ENCODE measurements at regions not wholly inside any gene's neighbourhood (a gene's known extent, or its start where the extent isn't known, plus 50 kb on each side); places are given as distances from the start of the nearest gene placed in this dataset.

DNA sequence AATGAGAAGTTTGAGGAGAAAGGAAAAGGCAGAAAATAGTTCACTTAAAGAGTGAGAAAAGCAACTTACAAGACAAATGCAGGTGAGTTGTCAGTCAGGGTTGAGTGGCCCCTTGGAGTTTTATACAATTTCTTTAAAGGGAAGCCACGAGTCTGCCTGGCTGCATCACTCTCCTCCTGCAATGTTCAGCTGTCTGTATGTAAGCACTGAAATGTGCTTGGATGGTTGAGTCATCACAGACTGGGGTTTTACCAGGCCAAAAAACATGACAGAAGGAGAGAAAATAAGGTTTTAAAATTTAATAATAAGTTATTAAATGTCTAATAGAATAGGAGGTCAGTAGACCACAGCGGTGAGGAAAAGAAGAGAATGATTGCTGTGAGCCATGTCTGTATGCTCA lies 51.0 kb upstream of the FGF14 start:
- no peaks in the 10 kb centered on the region for H3K9me3 ChIP-seq
- no peak overlapping the region for H3K4me3 ChIP-seq
- H3K36me3 ChIP-seq, result no peaks in the 10 kb centered on the region
- TF ChIP-seq, protein P1, sequence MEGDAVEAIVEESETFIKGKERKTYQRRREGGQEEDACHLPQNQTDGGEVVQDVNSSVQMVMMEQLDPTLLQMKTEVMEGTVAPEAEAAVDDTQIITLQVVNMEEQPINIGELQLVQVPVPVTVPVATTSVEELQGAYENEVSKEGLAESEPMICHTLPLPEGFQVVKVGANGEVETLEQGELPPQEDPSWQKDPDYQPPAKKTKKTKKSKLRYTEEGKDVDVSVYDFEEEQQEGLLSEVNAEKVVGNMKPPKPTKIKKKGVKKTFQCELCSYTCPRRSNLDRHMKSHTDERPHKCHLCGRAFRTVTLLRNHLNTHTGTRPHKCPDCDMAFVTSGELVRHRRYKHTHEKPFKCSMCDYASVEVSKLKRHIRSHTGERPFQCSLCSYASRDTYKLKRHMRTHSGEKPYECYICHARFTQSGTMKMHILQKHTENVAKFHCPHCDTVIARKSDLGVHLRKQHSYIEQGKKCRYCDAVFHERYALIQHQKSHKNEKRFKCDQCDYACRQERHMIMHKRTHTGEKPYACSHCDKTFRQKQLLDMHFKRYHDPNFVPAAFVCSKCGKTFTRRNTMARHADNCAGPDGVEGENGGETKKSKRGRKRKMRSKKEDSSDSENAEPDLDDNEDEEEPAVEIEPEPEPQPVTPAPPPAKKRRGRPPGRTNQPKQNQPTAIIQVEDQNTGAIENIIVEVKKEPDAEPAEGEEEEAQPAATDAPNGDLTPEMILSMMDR (IDR thresholded peaks at IDR 0.05), result no peak
- H3K4me1 ChIP-seq, result no peaks in the 10 kb centered on the region
- no peak overlapping the region for H3K27ac ChIP-seq
- DNase-seq (ENCODE audit: low spot score), result no peak
- no peaks in the 10 kb centered on the region for H3K27me3 ChIP-seq

Measured in right atrium auricular region (tissue), 2 donors.